Activated T-cell treated with anti-CD3 and anti-CD28 coated beads for 1 hour (primary cell): ENCODE measurements at regions not wholly inside any gene's neighbourhood (a gene's known extent, or its start where the extent isn't known, plus 50 kb on each side); places are given as distances from the start of the nearest gene placed in this dataset.
"Not testable (repeated sequence)": the region's sequence is repeated elsewhere in the genome, so short reads cannot be mapped to it uniquely, and the experiment has no call there.

Experiments
- DNase-seq: peaks from one replicate; pipeline ENCODE4 v3.0.0-alpha.2; 2020; ENCODE audit warnings: low read depth

- no peak for DNase-seq
Measured at GRCh38 chr14:82963756-82964155, 1430.1 kb upstream of the SEL1L start.

GRCh38 chr14:82987502-82988124, 1454.0 kb upstream of the SEL1L start:
- DNase-seq: no peak

- DNase-seq: not testable (repeated sequence)
Measured at GRCh38 chr14:82994547-82994946, 1460.9 kb upstream of the SEL1L start.

GRCh38 chr14:82999802-83000201, 1466.1 kb upstream of the SEL1L start:
- no peak for DNase-seq

- no peak for DNase-seq
Measured at GRCh38 chr14:83004456-83005006, 1470.9 kb upstream of the SEL1L start.

- no peak for DNase-seq
Measured at GRCh38 chr14:83006121-83006670, 1472.5 kb upstream of the SEL1L start.

GRCh38 chr14:83007052-83007451, 1473.4 kb upstream of the SEL1L start:
- not testable (repeated sequence) for DNase-seq

- no peak for DNase-seq
Measured at GRCh38 chr14:83007641-83008225, 1474.1 kb upstream of the SEL1L start.

- no peak for DNase-seq
Measured at GRCh38 chr14:83017296-83017695, 1483.6 kb upstream of the SEL1L start.

- DNase-seq: no peak
Measured at GRCh38 chr14:83019744-83020414, 1486.2 kb upstream of the SEL1L start.

- DNase-seq: no peak
Measured at GRCh38 chr14:83021323-83021722, 1487.7 kb upstream of the SEL1L start.

GRCh38 chr14:83023369-83023768, 1489.7 kb upstream of the SEL1L start:
- no peak for DNase-seq

- no peak for DNase-seq
Measured at GRCh38 chr14:83041224-83041623, 1507.6 kb upstream of the SEL1L start.

- no peak for DNase-seq
Measured at GRCh38 chr14:83042858-83043257, 1509.2 kb upstream of the SEL1L start.

GRCh38 chr14:83044001-83044400, 1510.3 kb upstream of the SEL1L start:
- no peak for DNase-seq

- no peak for DNase-seq
Measured at GRCh38 chr14:83047059-83047830, 1513.6 kb upstream of the SEL1L start.

- no peak for DNase-seq
Measured at GRCh38 chr14:83053022-83053710, 1519.5 kb upstream of the SEL1L start.

- DNase-seq: no peak
Measured at GRCh38 chr14:83058068-83058467, 1524.4 kb upstream of the SEL1L start.

- DNase-seq: no peak
Measured at GRCh38 chr14:83071888-83072501, 1538.3 kb upstream of the SEL1L start.

GRCh38 chr14:83085136-83085535, 1551.5 kb upstream of the SEL1L start:
- DNase-seq: no peak

- DNase-seq: no peak
Measured at GRCh38 chr14:83085725-83086124, 1552.1 kb upstream of the SEL1L start.
